ENCODE measurements at regions not wholly inside any gene's neighbourhood (a gene's known extent, or its start where the extent isn't known, plus 50 kb on each side); places are given as distances from the start of the nearest gene placed in this dataset.

DNA sequence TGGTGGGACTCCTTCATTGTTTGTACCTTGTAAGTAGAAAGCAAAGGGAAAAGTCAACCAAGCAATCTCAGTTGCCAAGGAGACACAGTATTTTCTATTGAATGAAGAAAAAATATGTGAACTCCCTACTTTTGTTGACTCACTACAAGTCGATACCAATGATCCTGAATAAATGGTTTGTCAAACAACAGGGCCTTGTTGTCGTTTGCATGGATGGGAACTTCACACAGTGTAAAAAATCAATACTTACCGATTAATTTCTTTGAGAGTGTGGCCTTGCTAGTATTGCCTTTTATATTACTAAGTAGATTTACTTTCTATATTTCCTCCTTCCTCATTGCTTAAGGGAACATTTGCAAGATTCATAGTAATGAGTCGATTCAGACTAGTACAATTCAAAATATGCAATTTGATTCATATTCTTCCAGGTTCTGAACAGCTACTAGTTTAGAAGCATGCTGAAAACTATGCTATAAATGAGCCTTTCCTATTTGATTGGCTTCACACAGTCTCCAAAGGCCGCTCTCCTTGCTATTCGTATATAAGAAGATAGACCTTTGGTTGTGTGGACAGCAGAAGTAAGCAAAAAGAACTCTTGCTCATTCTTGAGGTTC is 108.0 kb downstream of the ZNF330 start:
- ATAC-seq: no peak
- POLR2A ChIA-PET: no interaction called here
- WGBS (ENCODE audit: missing lambda C conversion rate): 73% methylated on average over 6 of the region's 6 CpGs
- no peak for TF ChIP-seq KDM1A (IDR thresholded peaks at IDR 0.05; ENCODE audit: low read depth)
- TF ChIP-seq EP300 (IDR thresholded peaks at IDR 0.05): no peak
- no peak for TF ChIP-seq NR3C1 (IDR thresholded peaks at IDR 0.05)
- Histone ChIP-seq H3K4me1 (peaks cover 27% of the 10 kb centered on the region), H3K4me2 (peak overlapping the region; percentile 57), H3K9me3 (no peaks in the 10 kb centered on the region), H3K27ac (peak overlapping the region; percentile 70 to 78), H3K4me3 (no peak overlapping the region)
- no peak for DNase-seq (ENCODE audit: low read depth in 1 of 2, low spot score in 1 of 2)
- no peak for FAIRE-seq
- CTCF ChIA-PET: interaction anchor here (1.6 kb wide), 1 partner anchor 18 kb away, joined by 7 read pairs; no protein-coding TSS in a partner anchor

DNA sequence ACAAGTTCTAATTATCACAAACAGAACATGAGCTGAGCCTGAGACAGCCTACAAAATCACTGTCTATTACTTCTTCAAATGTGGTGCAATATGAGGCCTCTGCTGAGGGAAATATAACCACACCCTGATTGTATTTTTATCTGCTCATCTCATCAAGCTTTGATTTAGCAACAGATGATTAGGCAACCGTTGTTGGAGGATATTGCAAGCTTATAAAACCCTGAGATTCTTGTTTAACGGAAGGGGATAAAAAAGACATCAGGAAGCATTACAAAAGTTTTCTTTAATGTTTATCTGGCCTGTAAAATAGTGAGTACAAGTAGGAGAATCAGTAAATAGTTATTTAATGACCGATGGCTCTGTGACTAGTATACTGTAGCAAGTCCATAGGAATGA is 108.5 kb downstream of the ZNF330 start:
- peak overlapping the region; percentile 70 to 78 for H3K27ac ChIP-seq
- DNase-seq (ENCODE audit: low read depth in 1 of 2, low spot score in 1 of 2): peak in 1 of 2 experiments; percentile 73
- 7% methylated on average over 3 of the region's 3 CpGs for WGBS (ENCODE audit: missing lambda C conversion rate)
- FAIRE-seq: no peak
- no peak overlapping the region for H3K4me3 ChIP-seq
- ATAC-seq: peak; percentile 59 to 64; a peak in 4 of 6 replicates
- H3K4me1 ChIP-seq: peaks cover 31% of the 10 kb centered on the region
- peak; percentile 88 to 98 for TF ChIP-seq CEBPB (IDR thresholded peaks at IDR 0.05)
- TF ChIP-seq, protein P1, sequence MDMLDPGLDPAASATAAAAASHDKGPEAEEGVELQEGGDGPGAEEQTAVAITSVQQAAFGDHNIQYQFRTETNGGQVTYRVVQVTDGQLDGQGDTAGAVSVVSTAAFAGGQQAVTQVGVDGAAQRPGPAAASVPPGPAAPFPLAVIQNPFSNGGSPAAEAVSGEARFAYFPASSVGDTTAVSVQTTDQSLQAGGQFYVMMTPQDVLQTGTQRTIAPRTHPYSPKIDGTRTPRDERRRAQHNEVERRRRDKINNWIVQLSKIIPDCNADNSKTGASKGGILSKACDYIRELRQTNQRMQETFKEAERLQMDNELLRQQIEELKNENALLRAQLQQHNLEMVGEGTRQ (IDR thresholded peaks at IDR 0.05): no peak
- TF ChIP-seq FOSB (CRISPR knock-in tag; IDR thresholded peaks at IDR 0.05): no peak
- no peak for TF ChIP-seq ZNF302 (CRISPR knock-in tag; IDR thresholded peaks at IDR 0.05)
- TF ChIP-seq RCOR1 (IDR thresholded peaks at IDR 0.05; ENCODE audit: low read depth, low read length): no peak
- no peak for TF ChIP-seq NFE2L2 (conservative IDR thresholded peaks at IDR 0.05; ENCODE audit: low read length)
- no peak for TF ChIP-seq CHD2 (IDR thresholded peaks at IDR 0.05; ENCODE audit: low read length, partially characterized antibody)
- TF ChIP-seq, protein P2, sequence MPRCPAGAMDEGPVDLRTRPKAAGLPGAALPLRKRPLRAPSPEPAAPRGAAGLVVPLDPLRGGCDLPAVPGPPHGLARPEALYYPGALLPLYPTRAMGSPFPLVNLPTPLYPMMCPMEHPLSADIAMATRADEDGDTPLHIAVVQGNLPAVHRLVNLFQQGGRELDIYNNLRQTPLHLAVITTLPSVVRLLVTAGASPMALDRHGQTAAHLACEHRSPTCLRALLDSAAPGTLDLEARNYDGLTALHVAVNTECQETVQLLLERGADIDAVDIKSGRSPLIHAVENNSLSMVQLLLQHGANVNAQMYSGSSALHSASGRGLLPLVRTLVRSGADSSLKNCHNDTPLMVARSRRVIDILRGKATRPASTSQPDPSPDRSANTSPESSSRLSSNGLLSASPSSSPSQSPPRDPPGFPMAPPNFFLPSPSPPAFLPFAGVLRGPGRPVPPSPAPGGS (IDR thresholded peaks at IDR 0.05): peak; percentile 64; the same call in 1 of the 3 replicates
- no peak for TF ChIP-seq EHMT2 (IDR thresholded peaks at IDR 0.05; ENCODE audit: low read depth)
- peak; percentile 65 for TF ChIP-seq JUNB (IDR thresholded peaks at IDR 0.05)
- no peak for TF ChIP-seq HDAC2 (IDR thresholded peaks at IDR 0.05)
- no peak for TF ChIP-seq SREBF2 (IDR thresholded peaks at IDR 0.05)
- peak; percentile 87 for TF ChIP-seq GATA3 (IDR thresholded peaks at IDR 0.05; ENCODE audit: borderline replicate concordance)
- TF ChIP-seq JUN (IDR thresholded peaks at IDR 0.05): peak; percentile 64 to 87; a peak in 3 of 5 replicates
- no peak for TF ChIP-seq BHLHE40 (IDR thresholded peaks at IDR 0.05; ENCODE audit: low read depth, low read length)
- no peak for TF ChIP-seq HOXB5 (CRISPR knock-in tag; IDR thresholded peaks at IDR 0.05)
- no peak for TF ChIP-seq TFCP2L1 (CRISPR knock-in tag; IDR thresholded peaks at IDR 0.05)
- TF ChIP-seq, protein P3, sequence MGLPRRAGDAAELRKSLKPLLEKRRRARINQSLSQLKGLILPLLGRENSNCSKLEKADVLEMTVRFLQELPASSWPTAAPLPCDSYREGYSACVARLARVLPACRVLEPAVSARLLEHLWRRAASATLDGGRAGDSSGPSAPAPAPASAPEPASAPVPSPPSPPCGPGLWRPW (IDR thresholded peaks at IDR 0.05): peak; percentile 96
- no peak for TF ChIP-seq FOSL2 (IDR thresholded peaks at IDR 0.05)
- peak; percentile 43; the same call in 1 of the 2 replicates for TF ChIP-seq FOSL2 (CRISPR knock-in tag; IDR thresholded peaks at IDR 0.05)
- TF ChIP-seq MAZ (IDR thresholded peaks at IDR 0.05; ENCODE audit: borderline replicate concordance, low read depth, low read length): no peak
- TF ChIP-seq NR3C1 (IDR thresholded peaks at IDR 0.05): no peak
- TF ChIP-seq FOXS1 (CRISPR knock-in tag; IDR thresholded peaks at IDR 0.05): no peak
- peak; percentile 83 to 85; a peak in 3 of 5 replicates for TF ChIP-seq EP300 (IDR thresholded peaks at IDR 0.05)
- no peak for TF ChIP-seq RARB (CRISPR knock-in tag; IDR thresholded peaks at IDR 0.05)
- TF ChIP-seq ZSCAN20 (CRISPR knock-in tag; IDR thresholded peaks at IDR 0.05): no peak
- no peak for TF ChIP-seq CBX2 (IDR thresholded peaks at IDR 0.05; ENCODE audit: borderline replicate concordance, low read depth)
- no peak; a peak in 1 of 5 replicates for TF ChIP-seq RAD21 (conservative IDR thresholded peaks at IDR 0.05 in 1 of 2, IDR thresholded peaks at IDR 0.05 in 1 of 2)
- no peak for TF ChIP-seq KDM1A (IDR thresholded peaks at IDR 0.05; ENCODE audit: low read depth)
- TF ChIP-seq HOXA7 (CRISPR knock-in tag; IDR thresholded peaks at IDR 0.05): no peak
- TF ChIP-seq ZFP36 (IDR thresholded peaks at IDR 0.05; ENCODE audit: borderline replicate concordance, partially characterized antibody): no peak
- 0 out of 3 replicates have a peak, but pooled peaks have one; percentile 17 for TF ChIP-seq SMC3 (IDR thresholded peaks at IDR 0.05)
- ChIA-PET CTCF (interaction anchor here (1.6 kb wide), 1 partner anchor 17 kb away, joined by 7 read pairs; no protein-coding TSS in a partner anchor), POLR2A (no interaction called here)
- H3K9me3 ChIP-seq: no peaks in the 10 kb centered on the region
- H3K4me2 ChIP-seq: peak overlapping the region; percentile 57
